GM18508 (cell line): ENCODE measurements at regions not wholly inside any gene's neighbourhood (a gene's known extent, or its start where the extent isn't known, plus 50 kb on each side); places are given as distances from the start of the nearest gene placed in this dataset.

ENCODE experiments used
- ATAC-seq: cut with Tn5 transposase; IDR thresholded peaks from one replicate; pipeline ENCODE4 v1.9.1; 2021; ENCODE audit warnings: moderate number of reproducible peaks; ENCODE audit not compliant: insufficient read depth, unreplicated experiment

- no peak for ATAC-seq
These were observed 135.1 kb downstream of the RRAGC start for GRCh38 chr1:38724160-38725131.

DNA sequence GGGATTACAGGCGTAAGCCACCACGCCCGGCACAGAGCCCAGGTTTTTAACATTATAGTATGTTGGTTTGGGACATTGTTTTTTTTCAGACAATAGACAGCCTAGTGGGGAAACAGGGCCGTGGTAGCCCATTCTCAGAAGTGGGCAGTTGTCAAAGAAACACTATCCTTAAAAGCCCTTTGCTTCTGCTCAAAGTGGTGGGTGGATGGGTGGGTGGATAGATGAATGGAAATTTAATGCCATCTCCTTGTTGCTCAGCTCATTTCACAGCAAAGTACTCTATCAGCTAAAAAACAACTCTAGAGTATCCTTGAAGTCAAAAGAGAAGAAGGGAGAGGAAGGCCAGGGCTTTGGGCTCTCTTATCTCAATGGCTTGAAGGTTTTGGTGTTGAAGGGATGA, 137.8 kb downstream of the RRAGC start:
- no peak for ATAC-seq

- ATAC-seq = no peak
These were observed 139.7 kb downstream of the RRAGC start for GRCh38 chr1:38719880-38720279.

DNA sequence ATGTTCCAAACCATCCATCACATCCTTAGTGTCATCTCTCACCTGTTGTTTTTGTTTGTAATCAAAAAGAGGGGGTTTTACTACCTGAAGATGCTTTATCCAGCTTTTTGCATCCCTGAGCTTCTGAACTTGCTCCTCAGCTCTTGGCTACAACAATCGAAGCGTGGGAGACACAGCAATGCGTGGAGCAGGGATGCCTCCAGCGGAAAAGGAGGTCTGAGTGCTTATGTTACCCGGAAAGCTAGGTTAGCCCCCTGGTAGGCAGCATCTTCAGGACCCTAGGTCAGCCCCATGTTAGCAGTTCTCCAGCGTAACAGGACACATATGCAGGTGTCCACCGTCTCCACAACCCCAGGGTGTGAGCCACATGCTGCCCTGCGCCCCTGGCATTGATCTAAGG, 141.5 kb downstream of the RRAGC start:
- ATAC-seq = no peak

GRCh38 chr1:38716229-38716628, 143.3 kb downstream of the RRAGC start:
- ATAC-seq = no peak

GRCh38 chr1:38715415-38715814, 144.2 kb downstream of the RRAGC start:
- ATAC-seq = no peak

GRCh38 chr1:38712046-38712445, 147.5 kb downstream of the RRAGC start:
- ATAC-seq = no peak

- no peak for ATAC-seq
These were observed 150.8 kb downstream of the RRAGC start for GRCh38 chr1:38708701-38709258.

GRCh38 chr1:38701088-38701487, 158.5 kb downstream of the RRAGC start:
- no peak for ATAC-seq

- ATAC-seq = no peak
These were observed 159.5 kb downstream of the RRAGC start for GRCh38 chr1:38700077-38700470.

- ATAC-seq = no peak
These were observed 160.1 kb downstream of the RRAGC start for GRCh38 chr1:38699330-38700076.

DNA sequence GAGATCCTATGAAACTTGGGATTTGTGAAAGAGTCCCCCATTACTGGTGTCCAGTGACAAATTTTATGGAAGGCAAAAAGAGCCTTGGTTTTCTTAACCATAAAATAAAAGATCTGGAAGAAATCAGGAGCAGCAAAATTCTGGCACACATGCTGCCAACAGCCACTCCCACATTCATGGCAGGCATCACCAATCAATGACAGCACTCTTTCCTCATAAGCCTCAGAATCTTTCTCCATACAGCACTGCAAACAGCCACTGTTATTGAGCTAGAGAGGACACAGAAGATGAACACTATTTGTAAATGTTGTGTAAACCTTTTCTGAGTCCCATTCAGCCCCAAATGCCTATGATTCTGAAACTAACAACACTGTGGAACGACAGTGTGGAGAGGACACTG, 162.2 kb downstream of the RRAGC start:
- no peak for ATAC-seq

DNA sequence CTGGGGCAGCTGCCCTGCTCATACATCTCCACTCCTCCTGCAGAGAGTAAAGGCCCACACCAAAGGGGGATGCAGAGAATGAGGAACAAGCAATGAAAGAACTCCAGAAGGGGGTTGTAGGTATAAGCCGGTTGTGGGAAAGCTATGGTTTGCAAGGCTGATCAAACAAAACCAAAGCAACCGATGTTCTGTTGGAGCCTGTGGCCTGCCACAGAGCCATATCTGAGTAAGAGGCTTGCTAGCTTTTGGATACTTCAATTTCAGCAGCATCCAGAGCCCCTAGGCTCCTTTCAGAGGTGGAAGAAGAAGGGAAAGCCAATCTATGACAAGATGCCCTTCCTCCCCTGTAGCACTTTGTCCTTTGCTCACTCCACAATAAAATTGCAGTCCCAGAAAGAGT, 163.2 kb downstream of the RRAGC start:
- ATAC-seq = no peak

GRCh38 chr1:38693759-38694158, 165.8 kb downstream of the RRAGC start:
- no peak for ATAC-seq

- ATAC-seq = no peak
These were observed 166.5 kb downstream of the RRAGC start for GRCh38 chr1:38693031-38693430.

- no peak for ATAC-seq
These were observed 168.7 kb downstream of the RRAGC start for GRCh38 chr1:38690790-38691449.

DNA sequence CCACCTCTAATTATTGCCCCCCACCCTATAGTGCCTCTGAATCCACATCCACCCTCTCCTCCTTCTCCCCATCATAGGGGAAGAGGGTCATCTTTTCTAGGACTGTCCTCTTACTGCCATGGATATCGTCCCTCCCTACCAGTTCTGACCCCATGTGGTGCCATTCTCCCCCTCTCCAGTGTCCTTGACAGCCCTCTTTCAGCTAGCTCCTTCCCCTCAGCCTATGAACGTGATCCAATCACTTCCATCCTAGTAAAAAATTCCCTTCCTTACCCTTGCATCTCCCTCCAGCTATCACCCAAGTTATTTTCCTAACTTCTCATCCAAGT, 172.7 kb downstream of the RRAGC start:
- ATAC-seq = no peak

GRCh38 chr1:38686167-38686926, 173.2 kb downstream of the RRAGC start:
- ATAC-seq = no peak

GRCh38 chr1:38685388-38685787, 174.2 kb downstream of the RRAGC start:
- no peak for ATAC-seq
